ENCODE measurements at regions not wholly inside any gene's neighbourhood (a gene's known extent, or its start where the extent isn't known, plus 50 kb on each side); places are given as distances from the start of the nearest gene placed in this dataset.

GRCh38 chr20:22243067-22243466, 341.3 kb downstream of the FOXA2 start:
- DNase-seq, result no peak

- no peak for DNase-seq
Observed at GRCh38 chr20:22241609-22242008, 342.8 kb downstream of the FOXA2 start.

- DNase-seq, result no peak
Observed at GRCh38 chr20:22232923-22233322, 351.4 kb downstream of the FOXA2 start.

- DNase-seq, result no peak
Observed at GRCh38 chr20:22232473-22232872, 351.9 kb downstream of the FOXA2 start.

- DNase-seq, result no peak
Observed at GRCh38 chr20:22226849-22227700, 357.3 kb downstream of the FOXA2 start.

GRCh38 chr20:22223236-22223635, 361.1 kb downstream of the FOXA2 start:
- no peak for DNase-seq

GRCh38 chr20:22217712-22218352, 366.5 kb downstream of the FOXA2 start:
- peak in 1 of 51 donors; percentile 6 for DNase-seq

- no peak for DNase-seq
Observed at GRCh38 chr20:22216984-22217383, 367.4 kb downstream of the FOXA2 start.

GRCh38 chr20:22214296-22214695, 370.1 kb downstream of the FOXA2 start:
- no peak for DNase-seq

- DNase-seq, result no peak
Observed at GRCh38 chr20:22213271-22213670, 371.1 kb downstream of the FOXA2 start.

- DNase-seq, result no peak
Observed at GRCh38 chr20:22207280-22207679, 377.1 kb downstream of the FOXA2 start.

- DNase-seq, result no peak
Observed at GRCh38 chr20:22204801-22205200, 379.6 kb downstream of the FOXA2 start.

GRCh38 chr20:22182148-22182547, 402.2 kb downstream of the FOXA2 start:
- DNase-seq, result no peak

GRCh38 chr20:22180244-22180643, 404.1 kb downstream of the FOXA2 start:
- DNase-seq, result no peak

GRCh38 chr20:22160101-22160652, 424.2 kb downstream of the FOXA2 start:
- no peak for DNase-seq

GRCh38 chr20:22159276-22159675, 425.1 kb downstream of the FOXA2 start:
- DNase-seq, result no peak

- no peak for DNase-seq
Observed at GRCh38 chr20:22127587-22127986, 422.1 kb downstream of the PAX1 start.

GRCh38 chr20:22106308-22106938, 401.0 kb downstream of the PAX1 start:
- peak in 2 of 51 donors; percentile 1 for DNase-seq

GRCh38 chr20:22101606-22102005, 396.1 kb downstream of the PAX1 start:
- DNase-seq, result no peak

GRCh38 chr20:22100686-22101085, 395.2 kb downstream of the PAX1 start:
- no peak for DNase-seq

GRCh38 chr20:22099348-22099747, 393.9 kb downstream of the PAX1 start:
- no peak for DNase-seq

- no peak for DNase-seq
Observed at GRCh38 chr20:22098511-22098910, 393.0 kb downstream of the PAX1 start.

Measured in hypothalamus (tissue), 51 donors.